ENCODE measurements at regions not wholly inside any gene's neighbourhood (a gene's known extent, or its start where the extent isn't known, plus 50 kb on each side); places are given as distances from the start of the nearest gene placed in this dataset.

GRCh38 chr6:5860849-5861248 is 145.9 kb downstream of the NRN1 start:
- H3K36me3 Mint-ChIP-seq (ENCODE audit: insufficient read depth in 1 of 3, low read depth in 3 of 3), result no peaks in the 10 kb centered on the region
- no CpG with 5 or more reads among the region's 5 CpGs for WGBS (ENCODE audit: extremely low coverage, insufficient read length, low lambda C conversion rate)
- no peaks in the 10 kb centered on the region for H3K79me2 ChIP-seq (ENCODE audit: insufficient read depth, low read length)

More at GRCh38 chr6:5860849-5861248, 145.9 kb downstream of the NRN1 start:
- Histone ChIP-seq H3K23me2 (ENCODE audit: insufficient read length, low read depth, low read length, poor library complexity, severe bottlenecking) (no peaks in the 10 kb centered on the region), H3K4me1 (ENCODE audit: insufficient read depth, low read length) (no peaks in the 10 kb centered on the region), H2BK15ac (ENCODE audit: low read depth, low read length) (no peak overlapping the region), H3K27me3 (ENCODE audit: insufficient read depth, low read length) (no peaks in the 10 kb centered on the region; the same call in 1 of the 2 replicates), H2BK20ac (ENCODE audit: low read depth, low read length, poor library complexity, severe bottlenecking) (no peak overlapping the region), H3K56ac (ENCODE audit: insufficient read length, low read depth, low read length) (no peak overlapping the region), H2BK5ac (ENCODE audit: insufficient read length, low read length) (no peak overlapping the region), H2AFZ (ENCODE audit: low read length) (no peak overlapping the region), H3K23ac (ENCODE audit: insufficient read length, low read depth, low read length) (no peak overlapping the region), H3K9ac (ENCODE audit: extremely low read depth, insufficient read length, low read length) (no peak overlapping the region), H3K27ac (ENCODE audit: insufficient read length, low read depth, low read length) (no peak overlapping the region), H3T11ph (ENCODE audit: low read length) (no peak overlapping the region), H4K20me1 (ENCODE audit: control insufficient read depth, insufficient read depth, insufficient read length) (no peaks in the 10 kb centered on the region), H2BK120ac (ENCODE audit: low read depth, low read length, poor library complexity, severe bottlenecking) (no peak overlapping the region), H3K9me3 (ENCODE audit: control insufficient read depth, low read depth, low read length) (no peaks in the 10 kb centered on the region), H3K79me1 (ENCODE audit: insufficient read depth, low read depth, low read length, poor library complexity, severe bottlenecking) (no peaks in the 10 kb centered on the region), H3K14ac (ENCODE audit: insufficient read depth, low read length) (no peak overlapping the region), H3K4me2 (ENCODE audit: insufficient read depth, insufficient read length, low read length) (no peak overlapping the region), H2AK5ac (ENCODE audit: insufficient read length, low read length) (no peak overlapping the region), H3K18ac (ENCODE audit: insufficient read length, low read depth, low read length) (no peak overlapping the region), H3K4ac (ENCODE audit: low read depth, low read length) (no peak overlapping the region), H4K91ac (ENCODE audit: insufficient read length, low read depth, low read length) (no peak overlapping the region), H2BK12ac (ENCODE audit: insufficient read length, low read depth, low read length) (no peak overlapping the region), H4K5ac (ENCODE audit: insufficient read length, low read depth, low read length) (no peak overlapping the region), H4K8ac (replicated peaks; ENCODE audit: insufficient read length, low read depth, low read length) (no peak overlapping the region)
- TF ChIP-seq CTCF (conservative IDR thresholded peaks at IDR 0.05), result no peak
- DNase-seq, result no peak
- no peak overlapping the region for H3K27ac Mint-ChIP-seq
- no peaks in the 10 kb centered on the region for H3K4me1 Mint-ChIP-seq
- H3K27me3 Mint-ChIP-seq (ENCODE audit: low read depth), result peaks cover 62% of the 10 kb centered on the region
- peaks cover 0 to 2% of the 10 kb centered on the region in 2 experiments; a peak in 3 of 5 replicates for H3K9me3 Mint-ChIP-seq
- no peak overlapping the region; a peak in 1 of 5 replicates for H3K4me3 Mint-ChIP-seq
